ENCODE measurements at regions not wholly inside any gene's neighbourhood (a gene's known extent, or its start where the extent isn't known, plus 50 kb on each side); places are given as distances from the start of the nearest gene placed in this dataset.

GRCh38 chr6:139436957-139437348, 62.5 kb upstream of the CITED2 start:
- no peak for DNase-seq (ENCODE audit: low spot score)

GRCh38 chr6:139436200-139436956, 61.9 kb upstream of the CITED2 start:
- DNase-seq (ENCODE audit: low spot score), result no peak

- no peak for DNase-seq (ENCODE audit: low spot score)
Measured at GRCh38 chr6:139433631-139434419, 59.4 kb upstream of the CITED2 start.

- no peak for DNase-seq (ENCODE audit: low spot score)
Measured at GRCh38 chr6:139431602-139431956, 57.1 kb upstream of the CITED2 start.

GRCh38 chr6:139430899-139431601, 56.6 kb upstream of the CITED2 start:
- DNase-seq (ENCODE audit: low spot score), result no peak

- no peak for DNase-seq (ENCODE audit: low spot score)
Measured at GRCh38 chr6:139429580-139430145, 55.2 kb upstream of the CITED2 start.

GRCh38 chr6:139427199-139427598, 52.8 kb upstream of the CITED2 start:
- no peak for DNase-seq (ENCODE audit: low spot score)

GRCh38 chr6:139426795-139427194, 52.3 kb upstream of the CITED2 start:
- DNase-seq (ENCODE audit: low spot score), result no peak

GRCh38 chr6:139425780-139426179, 51.3 kb upstream of the CITED2 start:
- no peak for DNase-seq (ENCODE audit: low spot score)

GRCh38 chr6:139423971-139424667, 49.7 kb upstream of the CITED2 start:
- no peak for DNase-seq (ENCODE audit: low spot score)
